ENCODE measurements at regions not wholly inside any gene's neighbourhood (a gene's known extent, or its start where the extent isn't known, plus 50 kb on each side); places are given as distances from the start of the nearest gene placed in this dataset.

DNA sequence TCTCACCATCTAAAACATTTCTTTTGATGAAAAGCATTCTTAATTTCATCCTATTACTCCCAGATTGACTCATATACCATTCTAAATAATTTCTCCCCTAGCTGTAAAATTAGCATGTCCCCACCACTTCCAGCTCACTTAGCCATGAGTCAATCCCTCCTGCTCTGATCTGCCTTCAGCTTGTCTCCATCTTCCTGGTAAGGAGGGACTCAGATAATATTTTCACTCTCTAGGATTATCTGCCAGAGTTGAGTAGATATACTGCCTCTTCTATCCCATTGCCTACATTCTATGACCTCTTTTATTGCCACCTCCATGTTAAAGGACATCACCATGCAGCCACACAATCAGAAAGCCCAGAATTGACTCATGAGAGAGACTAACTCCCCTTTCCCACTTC, 348.8 kb upstream of the POU3F2 start:
- no peak overlapping the region for H3K4me3 ChIP-seq (ENCODE audit: insufficient read depth, low read length, poor library complexity, severe bottlenecking)

DNA sequence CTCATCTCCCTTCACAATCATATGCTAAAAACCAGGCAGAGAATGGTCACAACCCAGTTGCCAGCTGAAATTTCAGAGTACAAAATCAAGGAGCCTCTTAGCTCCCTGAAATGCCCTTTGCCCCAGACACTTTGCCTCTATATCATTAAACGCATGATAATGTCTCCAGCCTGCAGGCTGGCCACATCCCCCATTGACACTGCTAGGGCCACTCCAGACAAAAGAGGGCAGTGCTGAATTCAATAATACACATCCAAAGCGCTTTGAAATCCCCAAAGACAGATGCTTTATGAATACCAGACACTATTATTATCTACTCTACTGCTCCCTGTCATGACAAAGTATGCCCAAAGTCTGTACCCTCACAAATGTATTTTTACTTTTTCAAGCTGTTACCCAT, 348.3 kb upstream of the POU3F2 start:
- no peaks in the 10 kb centered on the region for H3K9me2 ChIP-seq (replicated peaks; ENCODE audit: insufficient read depth, low read length)
- no peaks in the 10 kb centered on the region for H3K36me3 ChIP-seq (ENCODE audit: low read length)
- H3K9me3 ChIP-seq (ENCODE audit: insufficient read depth, low read length), result no peaks in the 10 kb centered on the region
- TF ChIP-seq, protein P1, sequence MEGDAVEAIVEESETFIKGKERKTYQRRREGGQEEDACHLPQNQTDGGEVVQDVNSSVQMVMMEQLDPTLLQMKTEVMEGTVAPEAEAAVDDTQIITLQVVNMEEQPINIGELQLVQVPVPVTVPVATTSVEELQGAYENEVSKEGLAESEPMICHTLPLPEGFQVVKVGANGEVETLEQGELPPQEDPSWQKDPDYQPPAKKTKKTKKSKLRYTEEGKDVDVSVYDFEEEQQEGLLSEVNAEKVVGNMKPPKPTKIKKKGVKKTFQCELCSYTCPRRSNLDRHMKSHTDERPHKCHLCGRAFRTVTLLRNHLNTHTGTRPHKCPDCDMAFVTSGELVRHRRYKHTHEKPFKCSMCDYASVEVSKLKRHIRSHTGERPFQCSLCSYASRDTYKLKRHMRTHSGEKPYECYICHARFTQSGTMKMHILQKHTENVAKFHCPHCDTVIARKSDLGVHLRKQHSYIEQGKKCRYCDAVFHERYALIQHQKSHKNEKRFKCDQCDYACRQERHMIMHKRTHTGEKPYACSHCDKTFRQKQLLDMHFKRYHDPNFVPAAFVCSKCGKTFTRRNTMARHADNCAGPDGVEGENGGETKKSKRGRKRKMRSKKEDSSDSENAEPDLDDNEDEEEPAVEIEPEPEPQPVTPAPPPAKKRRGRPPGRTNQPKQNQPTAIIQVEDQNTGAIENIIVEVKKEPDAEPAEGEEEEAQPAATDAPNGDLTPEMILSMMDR (IDR thresholded peaks at IDR 0.05; ENCODE audit: insufficient read depth, low read length, poor library complexity, severe bottlenecking), result no peak
- TF ChIP-seq EZH2phosphoT487 (conservative IDR thresholded peaks at IDR 0.05; ENCODE audit: low read length), result no peak
- H3K4me3 ChIP-seq (ENCODE audit: insufficient read depth, low read length, poor library complexity, severe bottlenecking), result no peak overlapping the region
- no peak overlapping the region for H3K4me2 ChIP-seq (ENCODE audit: low read depth, low read length, poor library complexity, severe bottlenecking)
- no peaks in the 10 kb centered on the region for H3K27me3 ChIP-seq (ENCODE audit: low read length)
- no peaks in the 10 kb centered on the region for H3F3A ChIP-seq (ENCODE audit: insufficient read depth)
- H4K20me1 ChIP-seq (ENCODE audit: low read depth, low read length), result no peaks in the 10 kb centered on the region
- no peak overlapping the region for H2AFZ ChIP-seq (ENCODE audit: low read depth, low read length, severe bottlenecking)
- no peaks in the 10 kb centered on the region for H3K79me2 ChIP-seq (ENCODE audit: insufficient read depth, low read length)
- no peak overlapping the region for H3K27ac ChIP-seq (ENCODE audit: low read depth, low read length)
- H3K9ac ChIP-seq (ENCODE audit: low read length), result no peak overlapping the region

More for the DNA sequence above, 348.8 kb upstream of the POU3F2 start:
- Histone ChIP-seq H3K4me2 (ENCODE audit: low read depth, low read length, poor library complexity, severe bottlenecking) (no peak overlapping the region), H3K9ac (ENCODE audit: low read length) (no peak overlapping the region), H3K27me3 (ENCODE audit: low read length) (no peaks in the 10 kb centered on the region), H3K9me2 (replicated peaks; ENCODE audit: insufficient read depth, low read length) (no peaks in the 10 kb centered on the region), H4K20me1 (ENCODE audit: low read depth, low read length) (no peaks in the 10 kb centered on the region), H3K27ac (ENCODE audit: low read depth, low read length) (no peak overlapping the region), H3K79me2 (ENCODE audit: insufficient read depth, low read length) (no peaks in the 10 kb centered on the region), H2AFZ (ENCODE audit: low read depth, low read length, severe bottlenecking) (no peak overlapping the region), H3K9me3 (ENCODE audit: insufficient read depth, low read length) (no peaks in the 10 kb centered on the region), H3F3A (ENCODE audit: insufficient read depth) (no peaks in the 10 kb centered on the region), H3K36me3 (ENCODE audit: low read length) (no peaks in the 10 kb centered on the region)
- TF ChIP-seq, protein P1 (IDR thresholded peaks at IDR 0.05; ENCODE audit: insufficient read depth, low read length, poor library complexity, severe bottlenecking), result no peak
- TF ChIP-seq EZH2phosphoT487 (conservative IDR thresholded peaks at IDR 0.05; ENCODE audit: low read length), result no peak

DNA sequence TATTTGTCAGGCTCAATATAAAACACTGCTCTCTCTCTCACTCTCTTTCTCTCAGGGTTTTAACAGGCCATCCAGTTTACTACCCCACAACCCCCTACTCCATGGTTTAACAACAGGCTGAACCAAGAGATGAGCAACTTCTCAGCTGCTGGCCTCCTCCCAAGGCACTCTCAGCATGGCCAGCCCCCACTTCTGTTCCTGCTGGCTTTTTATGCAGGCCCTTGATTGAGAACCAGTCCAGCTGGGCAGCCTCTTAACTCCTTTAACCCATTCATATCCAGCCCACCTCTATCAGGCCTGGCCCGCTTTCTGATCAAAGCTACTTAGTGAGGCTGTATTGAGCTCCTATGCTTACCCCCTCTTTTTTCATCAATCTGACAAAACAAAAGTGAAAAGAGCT, 346.8 kb upstream of the POU3F2 start:
- TF ChIP-seq, protein P1 (IDR thresholded peaks at IDR 0.05; ENCODE audit: insufficient read depth, low read length, poor library complexity, severe bottlenecking), result no peak
- TF ChIP-seq EZH2phosphoT487 (conservative IDR thresholded peaks at IDR 0.05; ENCODE audit: low read length), result no peak
- Histone ChIP-seq H3K79me2 (ENCODE audit: insufficient read depth, low read length) (no peaks in the 10 kb centered on the region), H3K36me3 (ENCODE audit: low read length) (no peaks in the 10 kb centered on the region), H3F3A (ENCODE audit: insufficient read depth) (no peaks in the 10 kb centered on the region), H3K27me3 (ENCODE audit: low read length) (no peaks in the 10 kb centered on the region), H2AFZ (ENCODE audit: low read depth, low read length, severe bottlenecking) (no peak overlapping the region), H3K4me2 (ENCODE audit: low read depth, low read length, poor library complexity, severe bottlenecking) (no peak overlapping the region), H3K27ac (ENCODE audit: low read depth, low read length) (no peak overlapping the region), H3K4me3 (ENCODE audit: insufficient read depth, low read length, poor library complexity, severe bottlenecking) (no peak overlapping the region), H3K9ac (ENCODE audit: low read length) (no peak overlapping the region), H3K9me2 (replicated peaks; ENCODE audit: insufficient read depth, low read length) (no peaks in the 10 kb centered on the region), H3K9me3 (ENCODE audit: insufficient read depth, low read length) (no peaks in the 10 kb centered on the region), H4K20me1 (ENCODE audit: low read depth, low read length) (no peaks in the 10 kb centered on the region)
